ENCODE measurements at regions not wholly inside any gene's neighbourhood (a gene's known extent, or its start where the extent isn't known, plus 50 kb on each side); places are given as distances from the start of the nearest gene placed in this dataset.
A peak's percentile ranks its signal among the peaks of the same experiment; 100 is the strongest.
"Not testable (repeated sequence)": the region's sequence is repeated elsewhere in the genome, so short reads cannot be mapped to it uniquely, and the experiment has no call there.

DNA sequence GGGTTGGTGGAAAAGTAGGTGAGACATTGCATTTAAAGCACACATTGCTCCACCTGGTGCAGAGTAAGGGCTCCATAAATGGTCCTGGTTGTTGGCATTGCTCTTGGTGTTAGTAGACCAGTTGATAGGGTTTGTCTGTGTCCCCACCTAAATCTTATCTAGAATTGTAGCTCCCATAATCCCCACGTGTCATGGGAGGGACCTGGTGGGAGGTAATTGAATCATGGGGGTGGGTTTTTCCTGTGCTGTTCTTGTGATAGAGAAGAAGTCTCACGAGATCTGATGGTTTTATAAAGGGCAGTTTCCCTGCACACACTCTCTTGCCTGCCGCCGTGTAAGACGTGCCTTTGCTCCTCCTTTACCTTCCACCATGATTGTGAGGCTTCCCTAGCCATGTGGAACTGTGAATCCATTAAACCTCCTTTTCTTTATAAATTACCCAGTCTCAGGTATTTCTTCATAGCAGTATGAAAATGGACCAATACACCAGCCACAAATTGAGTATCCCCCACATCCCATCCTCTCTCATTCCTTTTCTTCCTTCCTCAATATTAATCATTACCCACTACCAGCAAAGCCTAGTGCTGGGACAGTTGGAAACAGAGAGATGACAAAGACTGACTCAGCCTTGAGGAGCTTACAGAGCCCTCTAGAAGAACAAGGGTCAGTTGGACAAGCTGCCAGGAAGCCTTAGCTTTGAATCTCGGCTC lies 285.9 kb upstream of the CRY1 start:
- H3K4me3 ChIP-seq (ENCODE audit: control insufficient read depth in 1 of 2, extremely low read depth in 1 of 2, low read length in 1 of 2); H3K9me3 ChIP-seq; H3K9me3 Mint-ChIP-seq; H3K27ac ChIP-seq (ENCODE audit: low read length); CTCF ChIA-PET; H3K36me3 ChIP-seq (ENCODE audit: control insufficient read depth in 2 of 2, extremely low read depth in 1 of 2, insufficient read depth in 1 of 2, low read length in 1 of 2); ATAC-seq (replicated peaks in 1 of 4); H3K36me3 Mint-ChIP-seq; H3K27me3 Mint-ChIP-seq; POLR2A ChIA-PET; H3K27me3 ChIP-seq (replicated peaks in 1 of 2; ENCODE audit: control insufficient read depth in 2 of 2, extremely low read depth in 1 of 2, insufficient read depth in 2 of 2, low read length in 1 of 2); H3K27ac Mint-ChIP-seq; H3K4me3 Mint-ChIP-seq; DNase-seq: not testable (repeated sequence)
- peaks cover 7 to 12% of the 10 kb centered on the region in 2 experiments for H3K4me1 ChIP-seq (ENCODE audit: control insufficient read depth in 1 of 2, extremely low read depth in 1 of 2, insufficient read depth in 2 of 2, low read length in 2 of 2)
- peaks cover 14 to 64% (median 27%) of the 10 kb centered on the region in 3 donors for H3K4me1 Mint-ChIP-seq
- 96% methylated on average over 4 of the region's 6 CpGs for WGBS (ENCODE audit: insufficient coverage)

DNA sequence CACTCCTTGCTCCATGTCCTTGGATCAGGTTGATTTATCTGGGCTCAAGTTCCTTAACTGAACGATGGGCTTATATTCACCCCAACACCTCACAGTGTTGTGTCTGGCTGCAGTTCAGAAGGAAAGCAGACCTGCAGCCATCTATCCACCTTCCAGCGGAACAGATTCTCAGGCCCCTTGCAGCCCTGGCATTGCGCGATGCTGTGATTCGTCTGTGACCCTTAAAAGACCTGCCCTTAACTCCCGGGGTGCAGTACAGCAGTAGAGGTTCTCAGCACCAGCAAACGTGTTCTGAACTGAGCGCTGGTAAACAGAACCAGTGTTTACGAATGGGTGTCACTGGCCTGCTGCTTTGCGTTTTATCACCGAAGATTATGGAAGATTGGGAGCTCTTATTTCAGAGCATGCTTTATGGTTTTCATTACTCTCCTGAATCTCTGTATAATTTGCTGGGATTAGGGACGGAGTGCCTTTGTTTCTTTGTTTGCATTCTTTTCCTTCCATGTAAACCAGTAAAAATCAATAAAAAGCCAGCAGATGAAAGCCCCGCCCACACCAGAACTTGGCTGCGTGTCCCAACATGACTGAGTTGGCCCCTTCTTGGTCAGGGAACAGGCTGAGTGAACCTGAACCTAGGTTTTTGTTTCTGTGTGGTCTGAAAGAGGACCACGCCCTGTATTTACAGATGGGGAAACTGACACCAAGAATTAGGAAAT lies 286.7 kb upstream of the CRY1 start:
- Mint-ChIP-seq H3K4me1 (peaks cover 8 to 57% (median 24%) of the 10 kb centered on the region in 3 donors), H3K4me3 (no peak overlapping the region), H3K27me3 (no peaks in the 10 kb centered on the region), H3K27ac (no peak overlapping the region), H3K9me3 (no peaks in the 10 kb centered on the region), H3K36me3 (no peaks in the 10 kb centered on the region)
- DNase-seq (no peak), ATAC-seq (replicated peaks in 1 of 4) (no peak)
- POLR2A ChIA-PET, result no interaction called here
- no peaks in the 10 kb centered on the region for H3K9me3 ChIP-seq
- WGBS (ENCODE audit: insufficient coverage), result 88% methylated on average over 4 of the region's 15 CpGs
- no peaks in the 10 kb centered on the region for H3K36me3 ChIP-seq (ENCODE audit: control insufficient read depth in 2 of 2, extremely low read depth in 1 of 2, insufficient read depth in 1 of 2, low read length in 1 of 2)
- no peaks in the 10 kb centered on the region for H3K27me3 ChIP-seq (replicated peaks in 1 of 2; ENCODE audit: control insufficient read depth in 2 of 2, extremely low read depth in 1 of 2, insufficient read depth in 2 of 2, low read length in 1 of 2)
- H3K4me1 ChIP-seq (ENCODE audit: control insufficient read depth in 1 of 2, extremely low read depth in 1 of 2, insufficient read depth in 2 of 2, low read length in 2 of 2), result peaks cover 0 to 5% of the 10 kb centered on the region in 2 experiments
- H3K27ac ChIP-seq (ENCODE audit: low read length), result no peak overlapping the region
- CTCF ChIA-PET, result no interaction called here
- H3K4me3 ChIP-seq (ENCODE audit: control insufficient read depth in 1 of 2, extremely low read depth in 1 of 2, low read length in 1 of 2), result no peak overlapping the region

DNA sequence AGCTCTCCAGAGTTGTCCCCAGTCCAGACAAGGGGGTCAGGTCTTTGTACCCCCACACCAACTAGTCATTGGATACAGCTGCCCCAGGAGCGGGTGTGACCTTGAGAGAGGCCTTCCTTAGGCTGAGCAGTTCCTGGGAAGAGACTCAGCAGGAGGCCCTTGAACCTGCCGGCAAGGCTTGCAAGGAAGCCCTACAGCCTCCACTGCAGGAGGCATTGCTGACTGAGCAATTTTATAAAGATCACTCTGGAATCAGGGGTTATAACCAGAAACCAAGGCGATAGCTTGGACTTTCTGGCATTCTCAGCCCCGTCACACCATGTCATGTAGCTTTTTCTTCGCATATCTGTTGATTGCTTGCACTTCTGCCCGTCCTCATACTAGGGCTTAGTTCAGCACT lies 291.3 kb upstream of the CRY1 start:
- ChIA-PET POLR2A (no interaction called here), CTCF (no interaction called here)
- Mint-ChIP-seq H3K27me3 (no peaks in the 10 kb centered on the region), H3K36me3 (no peaks in the 10 kb centered on the region), H3K4me1 (peaks cover 30 to 54% (median 39%) of the 10 kb centered on the region in 3 donors), H3K27ac (no peak overlapping the region), H3K9me3 (no peaks in the 10 kb centered on the region), H3K4me3 (no peak overlapping the region)
- WGBS (ENCODE audit: insufficient coverage), result 92% methylated on average over 5 of the region's 6 CpGs
- ATAC-seq (replicated peaks in 1 of 4) (no peak), DNase-seq (no peak)
- no peak overlapping the region for H3K4me3 ChIP-seq (ENCODE audit: control insufficient read depth in 1 of 2, extremely low read depth in 1 of 2, low read length in 1 of 2)
- H3K36me3 ChIP-seq (ENCODE audit: control insufficient read depth in 2 of 2, extremely low read depth in 1 of 2, insufficient read depth in 1 of 2, low read length in 1 of 2), result no peaks in the 10 kb centered on the region
- no peaks in the 10 kb centered on the region for H3K27me3 ChIP-seq (replicated peaks in 1 of 2; ENCODE audit: control insufficient read depth in 2 of 2, extremely low read depth in 1 of 2, insufficient read depth in 2 of 2, low read length in 1 of 2)
- no peak overlapping the region for H3K27ac ChIP-seq (ENCODE audit: low read length)
- H3K9me3 ChIP-seq, result no peaks in the 10 kb centered on the region
- H3K4me1 ChIP-seq (ENCODE audit: control insufficient read depth in 1 of 2, extremely low read depth in 1 of 2, insufficient read depth in 2 of 2, low read length in 2 of 2), result peaks cover 4 to 13% of the 10 kb centered on the region in 2 experiments

DNA sequence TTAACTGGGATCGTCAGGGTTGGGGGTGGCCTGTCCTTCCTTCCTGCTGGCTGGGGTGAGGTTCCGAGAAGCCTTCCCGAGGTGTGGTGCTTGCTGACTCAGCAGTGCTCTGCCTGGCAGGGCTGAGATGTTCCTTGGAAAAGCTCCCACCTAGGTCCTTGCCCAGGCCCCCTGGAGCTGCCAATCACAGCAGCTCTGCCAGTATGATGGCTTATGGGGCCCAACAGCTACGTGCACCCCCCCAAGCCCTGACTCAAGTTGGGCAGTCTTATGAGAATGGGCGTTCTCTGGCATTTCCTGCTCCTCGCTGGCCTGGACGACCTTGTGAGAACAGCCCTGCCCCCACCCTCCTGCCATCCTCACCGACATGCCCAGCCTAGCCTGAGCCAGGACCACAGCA lies 292.2 kb upstream of the CRY1 start:
- Mint-ChIP-seq H3K4me1 (peaks cover 38 to 60% (median 47%) of the 10 kb centered on the region in 3 donors), H3K4me3 (no peak overlapping the region), H3K36me3 (no peaks in the 10 kb centered on the region), H3K9me3 (no peaks in the 10 kb centered on the region), H3K27ac (no peak overlapping the region), H3K27me3 (no peaks in the 10 kb centered on the region)
- Histone ChIP-seq H3K4me3 (ENCODE audit: control insufficient read depth in 1 of 2, extremely low read depth in 1 of 2, low read length in 1 of 2) (no peak overlapping the region), H3K27ac (ENCODE audit: low read length) (no peak overlapping the region), H3K9me3 (no peaks in the 10 kb centered on the region), H3K27me3 (replicated peaks in 1 of 2; ENCODE audit: control insufficient read depth in 2 of 2, extremely low read depth in 1 of 2, insufficient read depth in 2 of 2, low read length in 1 of 2) (no peaks in the 10 kb centered on the region), H3K36me3 (ENCODE audit: control insufficient read depth in 2 of 2, extremely low read depth in 1 of 2, insufficient read depth in 1 of 2, low read length in 1 of 2) (no peaks in the 10 kb centered on the region), H3K4me1 (ENCODE audit: control insufficient read depth in 1 of 2, extremely low read depth in 1 of 2, insufficient read depth in 2 of 2, low read length in 2 of 2) (peaks cover 11 to 21% of the 10 kb centered on the region in 2 experiments)
- CTCF ChIA-PET, result no interaction called here
- ATAC-seq (replicated peaks in 1 of 4) (no peak), DNase-seq (no peak)
- WGBS (ENCODE audit: insufficient coverage), result 86% methylated on average over 5 of the region's 8 CpGs
- POLR2A ChIA-PET, result no interaction called here

DNA sequence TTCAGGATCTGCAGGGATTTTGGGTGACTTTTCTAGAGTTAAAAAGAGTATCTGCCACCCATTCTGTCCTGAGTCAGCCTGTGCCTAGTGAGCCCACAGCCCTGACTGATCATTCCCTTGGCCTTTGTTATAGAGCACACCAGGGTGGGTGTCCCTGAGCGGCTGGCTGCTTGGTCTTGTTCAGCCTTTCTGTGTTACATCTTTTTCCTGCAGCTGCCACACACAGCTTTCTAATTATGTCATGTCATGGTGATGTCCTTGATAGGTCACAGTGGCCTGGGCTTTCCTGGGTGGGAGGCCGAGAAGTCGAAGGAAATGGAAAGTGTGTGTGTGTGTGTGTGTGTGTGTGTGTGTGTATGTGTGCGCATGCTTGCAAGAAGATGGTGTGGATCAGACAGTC lies 293.2 kb upstream of the CRY1 start:
- 60% methylated on average over 2 of the region's 4 CpGs for WGBS (ENCODE audit: insufficient coverage)

DNA sequence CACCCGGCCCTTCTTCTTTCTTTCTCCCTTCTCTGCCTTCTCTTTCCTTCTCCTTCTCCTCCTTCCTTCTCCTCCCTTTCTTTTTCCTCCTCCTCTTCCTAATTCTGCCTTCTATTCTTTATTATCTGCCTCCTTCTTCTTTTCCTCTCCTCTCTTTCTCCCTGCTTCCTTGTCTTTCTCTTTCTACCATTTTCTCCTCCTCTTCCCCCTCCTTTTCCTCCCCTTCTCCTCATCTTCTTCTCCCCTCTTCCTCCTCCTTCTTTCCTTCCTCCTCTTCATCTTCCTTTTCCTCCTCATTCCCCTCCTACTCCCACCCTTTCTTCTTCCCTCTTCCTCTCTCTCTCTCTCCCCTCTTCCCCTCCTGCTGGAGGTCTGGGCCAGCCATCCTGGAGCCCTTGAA lies 294.9 kb upstream of the CRY1 start:
- H3K4me3 ChIP-seq (ENCODE audit: control insufficient read depth in 1 of 2, extremely low read depth in 1 of 2, low read length in 1 of 2), result no peak overlapping the region
- H3K27me3 ChIP-seq (replicated peaks in 1 of 2; ENCODE audit: control insufficient read depth in 2 of 2, extremely low read depth in 1 of 2, insufficient read depth in 2 of 2, low read length in 1 of 2), result no peaks in the 10 kb centered on the region
- CTCF ChIA-PET, result interaction anchor here (0.5 to 1.6 kb wide), 2 partner anchors 14 to 38 kb away, joined by 4 to 6 read pairs; no protein-coding TSS in a partner anchor
- H3K27ac ChIP-seq (ENCODE audit: low read length), result no peak overlapping the region
- POLR2A ChIA-PET, result no interaction called here
- peaks cover 33 to 43% of the 10 kb centered on the region in 2 experiments for H3K4me1 ChIP-seq (ENCODE audit: control insufficient read depth in 1 of 2, extremely low read depth in 1 of 2, insufficient read depth in 2 of 2, low read length in 2 of 2)
- no peak for ATAC-seq (replicated peaks in 1 of 4)
- Mint-ChIP-seq H3K4me1 (peaks cover 61 to 69% (median 67%) of the 10 kb centered on the region in 3 donors), H3K4me3 (peak overlapping the region in 1 of 3 donors; percentile 27), H3K9me3 (no peaks in the 10 kb centered on the region), H3K27me3 (no peaks in the 10 kb centered on the region), H3K36me3 (no peaks in the 10 kb centered on the region), H3K27ac (peak overlapping the region in 1 of 2 donors; percentile 66)
- no peaks in the 10 kb centered on the region for H3K9me3 ChIP-seq
- WGBS (ENCODE audit: insufficient coverage), result 93% methylated on average over 1 of the region's 1 CpG
- DNase-seq, result no peak
- no peaks in the 10 kb centered on the region for H3K36me3 ChIP-seq (ENCODE audit: control insufficient read depth in 2 of 2, extremely low read depth in 1 of 2, insufficient read depth in 1 of 2, low read length in 1 of 2)

More for the DNA sequence above, 293.2 kb upstream of the CRY1 start:
- no peaks in the 10 kb centered on the region for H3K9me3 ChIP-seq
- H3K4me1 ChIP-seq (ENCODE audit: control insufficient read depth in 1 of 2, extremely low read depth in 1 of 2, insufficient read depth in 2 of 2, low read length in 2 of 2), result peaks cover 18 to 27% of the 10 kb centered on the region in 2 experiments
- Mint-ChIP-seq H3K4me3 (no peak overlapping the region), H3K4me1 (peaks cover 44 to 61% (median 51%) of the 10 kb centered on the region in 3 donors), H3K27ac (no peak overlapping the region), H3K36me3 (no peaks in the 10 kb centered on the region), H3K27me3 (no peaks in the 10 kb centered on the region), H3K9me3 (no peaks in the 10 kb centered on the region)
- no peak overlapping the region for H3K27ac ChIP-seq (ENCODE audit: low read length)
- no peaks in the 10 kb centered on the region for H3K36me3 ChIP-seq (ENCODE audit: control insufficient read depth in 2 of 2, extremely low read depth in 1 of 2, insufficient read depth in 1 of 2, low read length in 1 of 2)
- H3K4me3 ChIP-seq (ENCODE audit: control insufficient read depth in 1 of 2, extremely low read depth in 1 of 2, low read length in 1 of 2), result no peak overlapping the region
- ATAC-seq (replicated peaks in 1 of 4) (no peak), DNase-seq (no peak)
- H3K27me3 ChIP-seq (replicated peaks in 1 of 2; ENCODE audit: control insufficient read depth in 2 of 2, extremely low read depth in 1 of 2, insufficient read depth in 2 of 2, low read length in 1 of 2), result no peaks in the 10 kb centered on the region
- CTCF ChIA-PET, result no interaction called here
- POLR2A ChIA-PET, result interaction anchor here in 1 of 2 donors (0.6 kb wide), 1 partner anchor 75 kb away, joined by 3 read pairs; no protein-coding TSS in a partner anchor

All from T-cell (primary cell).